Hepatic stellate cell (primary cell): ENCODE measurements at regions not wholly inside any gene's neighbourhood (a gene's known extent, or its start where the extent isn't known, plus 50 kb on each side); places are given as distances from the start of the nearest gene placed in this dataset.
A peak's percentile ranks its signal among the peaks of the same experiment; 100 is the strongest.
"Not testable (repeated sequence)": the region's sequence is repeated elsewhere in the genome, so short reads cannot be mapped to it uniquely, and the experiment has no call there.

ENCODE experiments used
- DNase-seq: peaks from one replicate; pipeline ENCODE4 v3.0.0; 2011; ENCODE audit warnings: low spot score

DNA sequence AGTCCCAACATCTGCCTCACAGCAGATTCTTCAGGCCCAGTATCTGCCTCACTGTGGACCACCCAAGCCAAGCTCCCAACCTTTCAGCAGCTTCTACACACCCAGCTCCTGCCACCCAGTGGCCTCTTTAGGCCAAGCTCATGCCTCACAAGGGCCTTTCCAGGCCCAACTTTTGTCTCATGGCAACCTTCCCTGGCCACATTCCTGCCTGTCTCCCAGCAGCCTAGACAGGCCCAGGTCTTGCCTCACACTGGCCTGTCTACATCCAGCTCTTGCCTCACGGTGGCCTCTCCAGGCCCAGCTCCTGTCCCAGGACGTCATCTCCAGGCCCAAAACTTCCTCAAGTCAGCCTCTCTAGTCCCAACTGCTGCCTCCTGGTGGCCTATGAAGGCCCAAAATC, 65.0 kb downstream of the CCDC201 start:
- not testable (repeated sequence) for DNase-seq

DNA sequence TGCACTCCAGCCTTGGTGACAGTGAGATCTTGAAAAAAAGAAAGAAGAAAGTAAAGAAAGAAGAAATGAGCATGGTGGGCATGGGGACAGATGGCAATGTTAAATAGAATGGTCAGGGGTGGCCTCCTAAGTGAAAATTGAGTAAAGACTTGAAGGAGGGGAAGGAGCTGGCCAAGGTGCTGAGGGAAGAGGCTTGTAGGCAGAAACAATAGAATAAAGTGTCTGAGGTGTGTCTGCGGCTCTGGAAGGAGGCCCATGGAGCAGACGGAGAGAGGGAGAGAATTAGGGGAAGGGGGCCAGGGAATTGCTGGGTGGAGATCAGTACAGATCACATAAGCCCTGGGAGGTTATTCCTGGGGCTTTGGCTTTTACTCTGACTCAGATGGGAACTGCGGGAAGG, 70.7 kb downstream of the CCDC201 start:
- DNase-seq, result not testable (repeated sequence)

DNA sequence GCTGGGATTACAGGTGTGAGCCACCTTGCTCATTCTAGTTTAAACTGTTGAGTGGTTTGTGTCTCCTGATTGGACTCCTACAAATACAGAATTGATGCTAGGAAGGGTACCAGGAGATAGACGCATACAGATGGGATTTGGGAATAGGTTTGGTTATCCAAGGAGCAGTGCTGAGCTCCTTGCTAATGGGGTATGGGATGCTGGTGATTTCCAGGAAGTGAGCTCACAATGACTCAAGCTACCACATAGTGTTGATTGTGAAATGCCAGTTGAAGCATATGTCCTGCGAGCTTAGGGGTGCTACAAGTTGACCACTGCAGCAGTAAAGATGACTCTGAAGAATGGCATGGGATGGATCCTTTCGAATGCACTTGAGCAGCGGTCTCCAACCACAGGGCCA, 75.6 kb downstream of the CCDC201 start:
- peak; percentile 13 for DNase-seq

DNA sequence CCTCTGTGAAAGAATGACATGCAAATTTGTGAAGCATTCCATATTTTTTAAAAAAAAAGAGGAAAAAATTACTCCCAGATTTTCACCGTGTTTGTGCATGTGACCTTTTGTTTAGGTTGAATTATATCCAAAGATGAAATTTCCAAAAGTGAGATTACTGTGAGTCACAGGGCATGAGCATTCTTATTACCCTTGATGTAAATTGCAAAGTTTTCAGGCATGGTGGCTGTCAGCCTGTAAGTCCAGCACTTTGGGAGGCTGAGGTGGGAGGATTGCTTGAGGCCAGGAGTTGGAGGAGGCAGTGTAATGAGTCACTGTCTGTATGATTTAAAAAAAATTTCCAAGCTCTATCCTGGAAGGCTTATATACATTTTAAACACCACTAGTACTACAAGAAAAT, 83.2 kb downstream of the CCDC201 start:
- not testable (repeated sequence) for DNase-seq

DNA sequence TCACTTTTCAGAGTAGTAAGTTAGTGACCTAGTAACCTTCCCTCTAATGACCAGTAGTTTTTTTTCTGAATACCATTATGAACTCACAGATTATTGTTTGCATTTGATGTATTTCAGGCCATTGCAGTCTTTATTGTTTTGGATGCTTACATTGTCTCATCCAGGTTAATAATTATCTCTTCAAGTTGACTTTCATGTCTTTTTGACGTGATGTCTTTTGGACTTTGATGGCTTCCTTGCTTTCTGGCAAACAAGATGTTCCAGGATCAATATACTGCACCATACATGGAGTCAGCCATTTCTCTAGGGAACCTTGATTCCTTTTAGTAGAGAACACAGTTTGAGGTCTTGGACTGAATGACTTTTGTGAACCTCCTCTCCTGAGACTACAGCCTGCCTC, 87.2 kb downstream of the CCDC201 start:
- DNase-seq, result not testable (repeated sequence)

DNA sequence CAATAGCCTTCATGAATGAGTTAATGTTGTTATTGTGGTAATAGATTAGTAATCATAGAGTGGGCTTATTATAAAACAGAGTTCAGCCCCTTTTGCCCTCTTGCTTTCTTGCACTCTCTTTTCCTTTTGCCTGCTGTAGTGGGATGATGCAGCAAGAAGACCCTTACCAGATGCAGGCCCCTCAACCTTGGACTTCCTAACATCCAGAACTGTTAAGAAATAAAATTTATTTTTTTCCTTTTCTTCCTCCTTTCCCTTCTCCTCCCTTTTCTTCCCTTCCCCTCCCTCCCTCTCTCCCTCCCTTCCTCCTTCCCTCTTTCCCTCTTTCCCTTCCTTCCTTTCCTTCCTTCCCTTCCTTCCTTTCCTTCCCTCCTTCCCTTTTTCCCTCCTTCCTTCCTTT, 88.1 kb downstream of the CCDC201 start:
- DNase-seq, result not testable (repeated sequence)
